ENCODE measurements at regions not wholly inside any gene's neighbourhood (a gene's known extent, or its start where the extent isn't known, plus 50 kb on each side); places are given as distances from the start of the nearest gene placed in this dataset.

- TF ChIP-seq, protein P1, sequence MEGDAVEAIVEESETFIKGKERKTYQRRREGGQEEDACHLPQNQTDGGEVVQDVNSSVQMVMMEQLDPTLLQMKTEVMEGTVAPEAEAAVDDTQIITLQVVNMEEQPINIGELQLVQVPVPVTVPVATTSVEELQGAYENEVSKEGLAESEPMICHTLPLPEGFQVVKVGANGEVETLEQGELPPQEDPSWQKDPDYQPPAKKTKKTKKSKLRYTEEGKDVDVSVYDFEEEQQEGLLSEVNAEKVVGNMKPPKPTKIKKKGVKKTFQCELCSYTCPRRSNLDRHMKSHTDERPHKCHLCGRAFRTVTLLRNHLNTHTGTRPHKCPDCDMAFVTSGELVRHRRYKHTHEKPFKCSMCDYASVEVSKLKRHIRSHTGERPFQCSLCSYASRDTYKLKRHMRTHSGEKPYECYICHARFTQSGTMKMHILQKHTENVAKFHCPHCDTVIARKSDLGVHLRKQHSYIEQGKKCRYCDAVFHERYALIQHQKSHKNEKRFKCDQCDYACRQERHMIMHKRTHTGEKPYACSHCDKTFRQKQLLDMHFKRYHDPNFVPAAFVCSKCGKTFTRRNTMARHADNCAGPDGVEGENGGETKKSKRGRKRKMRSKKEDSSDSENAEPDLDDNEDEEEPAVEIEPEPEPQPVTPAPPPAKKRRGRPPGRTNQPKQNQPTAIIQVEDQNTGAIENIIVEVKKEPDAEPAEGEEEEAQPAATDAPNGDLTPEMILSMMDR (IDR thresholded peaks at IDR 0.05): no peak
- no peak for TF ChIP-seq POLR2AphosphoS5 (IDR thresholded peaks at IDR 0.05)
These were observed 1915.8 kb upstream of the CDH6 start for GRCh38 chr5:29277642-29278041.
